ENCODE measurements at regions not wholly inside any gene's neighbourhood (a gene's known extent, or its start where the extent isn't known, plus 50 kb on each side); places are given as distances from the start of the nearest gene placed in this dataset.

DNA sequence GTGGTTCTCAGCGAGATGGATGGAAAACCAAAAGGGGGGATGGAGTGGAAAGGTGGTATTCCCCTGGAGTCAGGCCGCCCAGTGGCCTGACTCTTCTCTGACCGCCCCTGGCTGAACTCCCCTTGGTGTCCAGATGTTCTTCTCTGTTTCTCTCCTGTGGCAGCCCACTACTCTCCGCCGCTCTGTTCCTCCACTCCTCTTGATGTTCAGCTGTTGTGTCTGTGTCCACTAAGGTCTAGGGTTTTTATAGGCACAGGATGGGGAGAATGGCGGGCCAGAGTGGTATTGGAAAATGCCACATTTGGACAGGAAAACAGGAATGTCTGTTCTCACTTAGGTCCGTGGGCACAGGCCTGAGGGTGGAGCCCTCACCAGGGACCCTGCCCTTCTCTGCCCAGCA, 954.3 kb upstream of the MBL2 start:
- intact Hi-C loops (cut with DNase I) = no loop called here
- Histone ChIP-seq H3K9me3 (no peaks in the 10 kb centered on the region), H3K4me1 (no peaks in the 10 kb centered on the region), H3K36me3 (replicated peaks in 1 of 2; ENCODE audit: insufficient read depth in 1 of 2, low read depth in 2 of 2) (no peaks in the 10 kb centered on the region), H3K27me3 (no peaks in the 10 kb centered on the region), H3K27ac (no peak overlapping the region), H3K4me3 (no peak overlapping the region)
- no peak for TF ChIP-seq POLR2A (IDR thresholded peaks at IDR 0.05)
- TF ChIP-seq, protein P1, sequence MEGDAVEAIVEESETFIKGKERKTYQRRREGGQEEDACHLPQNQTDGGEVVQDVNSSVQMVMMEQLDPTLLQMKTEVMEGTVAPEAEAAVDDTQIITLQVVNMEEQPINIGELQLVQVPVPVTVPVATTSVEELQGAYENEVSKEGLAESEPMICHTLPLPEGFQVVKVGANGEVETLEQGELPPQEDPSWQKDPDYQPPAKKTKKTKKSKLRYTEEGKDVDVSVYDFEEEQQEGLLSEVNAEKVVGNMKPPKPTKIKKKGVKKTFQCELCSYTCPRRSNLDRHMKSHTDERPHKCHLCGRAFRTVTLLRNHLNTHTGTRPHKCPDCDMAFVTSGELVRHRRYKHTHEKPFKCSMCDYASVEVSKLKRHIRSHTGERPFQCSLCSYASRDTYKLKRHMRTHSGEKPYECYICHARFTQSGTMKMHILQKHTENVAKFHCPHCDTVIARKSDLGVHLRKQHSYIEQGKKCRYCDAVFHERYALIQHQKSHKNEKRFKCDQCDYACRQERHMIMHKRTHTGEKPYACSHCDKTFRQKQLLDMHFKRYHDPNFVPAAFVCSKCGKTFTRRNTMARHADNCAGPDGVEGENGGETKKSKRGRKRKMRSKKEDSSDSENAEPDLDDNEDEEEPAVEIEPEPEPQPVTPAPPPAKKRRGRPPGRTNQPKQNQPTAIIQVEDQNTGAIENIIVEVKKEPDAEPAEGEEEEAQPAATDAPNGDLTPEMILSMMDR (IDR thresholded peaks at IDR 0.05) = no peak
- DNase-seq (no peak), ATAC-seq (no peak)
- 70 to 80% methylated on average over 7 of the region's 7 CpGs for WGBS, 2 donors

DNA sequence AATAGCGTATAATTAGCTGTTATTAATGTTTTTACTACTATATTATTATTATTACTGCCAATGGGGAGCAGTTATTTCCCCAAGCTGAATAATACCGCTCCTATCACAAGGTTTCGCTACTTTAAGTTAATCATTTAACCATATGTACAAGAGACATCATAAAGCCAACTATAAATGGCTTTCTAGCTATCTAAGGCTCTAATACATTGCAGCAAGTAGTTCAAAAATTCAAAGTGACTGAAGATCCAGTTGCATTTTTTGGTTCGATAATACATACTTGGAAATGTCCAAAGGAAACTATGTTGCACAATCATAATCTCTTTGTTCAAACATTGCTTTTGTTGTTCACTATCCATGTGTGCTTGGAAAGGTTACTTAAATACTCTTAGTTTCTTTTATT, 952.0 kb upstream of the MBL2 start:
- H3K4me1 ChIP-seq = no peaks in the 10 kb centered on the region
- TF ChIP-seq, protein P1 (IDR thresholded peaks at IDR 0.05) = no peak
- TF ChIP-seq POLR2A (IDR thresholded peaks at IDR 0.05) = no peak
- no peaks in the 10 kb centered on the region for H3K27me3 ChIP-seq
- no peaks in the 10 kb centered on the region for H3K36me3 ChIP-seq (replicated peaks in 1 of 2; ENCODE audit: insufficient read depth in 1 of 2, low read depth in 2 of 2)
- DNase-seq (no peak), ATAC-seq (no peak)
- no peaks in the 10 kb centered on the region for H3K9me3 ChIP-seq
- no peak overlapping the region for H3K4me3 ChIP-seq
- intact Hi-C loops (cut with DNase I) = no loop called here
- 47 to 61% methylated on average over 4 of the region's 4 CpGs for WGBS, 2 donors
- no peak overlapping the region for H3K27ac ChIP-seq

DNA sequence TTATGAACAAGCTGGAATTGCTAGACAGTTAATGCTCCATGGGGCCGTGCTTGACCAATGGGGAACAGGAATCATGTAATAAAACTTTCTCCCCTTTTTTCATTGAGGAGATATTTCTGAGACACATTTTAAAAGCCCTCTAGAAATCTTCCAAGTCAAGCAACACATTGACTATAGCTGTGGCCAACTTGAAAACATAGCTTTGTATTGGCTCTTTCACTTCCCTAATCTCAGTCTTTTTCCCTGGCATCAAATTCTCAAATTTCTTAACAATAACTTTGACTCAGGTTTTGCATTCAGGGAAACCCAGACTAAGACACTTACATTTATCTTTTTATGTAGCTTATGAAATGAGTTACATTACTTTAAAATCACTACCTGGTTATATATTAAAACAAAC, 947.1 kb upstream of the MBL2 start:
- no peak overlapping the region for H3K4me3 ChIP-seq
- no peaks in the 10 kb centered on the region for H3K36me3 ChIP-seq (replicated peaks in 1 of 2; ENCODE audit: insufficient read depth in 1 of 2, low read depth in 2 of 2)
- TF ChIP-seq POLR2A (IDR thresholded peaks at IDR 0.05) = no peak
- TF ChIP-seq, protein P1 (IDR thresholded peaks at IDR 0.05) = no peak
- no peaks in the 10 kb centered on the region for H3K4me1 ChIP-seq
- 48 to 78% methylated on average over 1 of the region's 1 CpG for WGBS, 2 donors
- intact Hi-C loops (cut with DNase I) = no loop called here
- no peak for DNase-seq
- ATAC-seq = no peak
- H3K27ac ChIP-seq = no peak overlapping the region
- no peaks in the 10 kb centered on the region for H3K9me3 ChIP-seq
- no peaks in the 10 kb centered on the region for H3K27me3 ChIP-seq

DNA sequence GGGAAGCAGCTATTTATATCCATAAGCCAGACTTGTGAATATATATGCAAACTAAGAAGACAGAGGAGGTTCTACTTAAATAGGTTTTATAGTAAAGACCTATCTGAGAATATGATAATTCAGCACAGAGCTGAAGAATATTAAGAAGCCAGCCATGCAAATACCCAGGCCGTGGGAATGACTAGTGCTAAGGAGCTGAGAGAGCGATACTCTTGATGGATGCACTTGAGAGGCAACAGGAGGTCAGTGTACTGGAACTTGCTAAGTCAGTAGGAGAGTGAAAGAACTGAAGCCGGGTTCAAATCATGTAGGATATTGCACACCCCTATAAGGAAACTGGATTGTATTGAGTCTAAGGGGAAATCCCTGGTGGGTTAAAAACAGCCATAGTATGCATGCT, 943.6 kb upstream of the MBL2 start:
- Histone ChIP-seq H3K36me3 (replicated peaks in 1 of 2; ENCODE audit: insufficient read depth in 1 of 2, low read depth in 2 of 2) (no peaks in the 10 kb centered on the region), H3K4me1 (no peaks in the 10 kb centered on the region), H3K9me3 (no peaks in the 10 kb centered on the region), H3K4me3 (no peak overlapping the region), H3K27me3 (no peaks in the 10 kb centered on the region), H3K27ac (no peak overlapping the region)
- TF ChIP-seq, protein P1 (IDR thresholded peaks at IDR 0.05) = no peak
- no peak for TF ChIP-seq POLR2A (IDR thresholded peaks at IDR 0.05)
- no peak for DNase-seq
- 80 to 83% methylated on average over 3 of the region's 3 CpGs for WGBS, 2 donors
- no peak for ATAC-seq
- intact Hi-C loops (cut with DNase I) = no loop called here

DNA sequence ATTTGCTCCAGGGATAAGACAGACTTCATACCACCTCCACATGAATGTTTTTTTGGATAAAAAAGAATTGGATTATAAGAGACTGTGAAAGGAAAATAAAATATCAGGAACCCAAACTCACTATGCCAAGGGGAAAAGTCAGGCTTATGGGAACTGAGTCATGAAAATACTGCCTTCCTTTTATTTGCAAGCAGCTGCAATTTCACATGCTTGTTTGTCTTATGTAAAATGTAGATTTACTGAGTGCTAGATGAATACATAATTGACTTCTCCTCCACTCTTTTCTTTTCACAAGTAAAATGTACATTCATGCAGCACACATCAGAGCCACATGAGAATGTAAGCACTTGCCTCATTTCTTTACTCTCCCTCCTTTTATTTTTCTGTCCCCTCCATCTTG, 940.8 kb upstream of the MBL2 start:
- Histone ChIP-seq H3K9me3 (no peaks in the 10 kb centered on the region), H3K4me3 (no peak overlapping the region), H3K27ac (no peak overlapping the region), H3K4me1 (no peaks in the 10 kb centered on the region), H3K36me3 (replicated peaks in 1 of 2; ENCODE audit: insufficient read depth in 1 of 2, low read depth in 2 of 2) (no peaks in the 10 kb centered on the region), H3K27me3 (no peaks in the 10 kb centered on the region)
- intact Hi-C loops (cut with DNase I) = no loop called here
- no peak for ATAC-seq
- DNase-seq = no peak
- TF ChIP-seq, protein P1 (IDR thresholded peaks at IDR 0.05) = no peak
- TF ChIP-seq POLR2A (IDR thresholded peaks at IDR 0.05) = no peak
